ENCODE measurements at regions not wholly inside any gene's neighbourhood (a gene's known extent, or its start where the extent isn't known, plus 50 kb on each side); places are given as distances from the start of the nearest gene placed in this dataset.

DNA sequence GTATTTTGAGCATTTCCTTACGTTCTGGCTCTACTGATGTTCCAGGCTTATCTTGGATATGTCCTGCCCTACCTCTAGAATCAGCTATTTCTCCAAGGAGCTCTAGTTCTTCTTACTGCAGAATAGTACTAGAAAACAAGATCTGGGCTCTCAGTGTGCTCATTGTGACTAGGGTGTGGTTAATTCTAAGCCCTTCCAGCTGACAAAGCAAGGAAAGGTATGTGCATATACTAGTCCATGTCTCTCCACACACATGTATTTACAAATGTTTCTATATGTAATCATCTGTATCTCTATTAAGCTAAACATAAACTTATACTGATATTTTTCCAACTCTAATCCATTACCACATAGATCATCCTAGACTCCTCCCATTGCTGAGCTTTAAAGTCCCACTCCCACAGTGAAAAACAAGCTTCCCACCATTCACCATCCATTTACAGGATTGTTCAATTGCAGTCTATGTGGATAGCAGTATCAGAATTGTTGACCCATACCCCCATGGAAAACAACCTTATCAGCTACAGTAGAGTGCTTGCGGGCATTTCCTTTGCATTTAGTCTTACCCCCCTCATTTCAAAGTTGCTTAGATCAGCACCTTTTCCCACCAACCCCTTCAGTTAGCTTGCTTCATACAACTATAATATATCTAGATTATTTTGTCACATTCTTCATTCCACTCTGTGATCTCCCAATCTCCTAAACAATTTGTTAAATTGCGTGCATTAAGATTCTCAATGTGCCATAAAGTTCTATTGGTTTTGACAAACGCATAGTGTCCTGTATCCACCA is 194.5 kb downstream of the SOX9 start:
- no peak overlapping the region for H3K27ac ChIP-seq
- ATAC-seq (no peak), DNase-seq (no peak)
- intact Hi-C loops (cut with DNase I), result no loop called here
- H3K36me3 ChIP-seq, result no peaks in the 10 kb centered on the region
- no peaks in the 10 kb centered on the region for H3K9me3 ChIP-seq
- H3K4me1 ChIP-seq, result no peaks in the 10 kb centered on the region
- H3K4me3 ChIP-seq, result no peak overlapping the region
- peaks cover 0 to 14% (median 0%) of the 10 kb centered on the region in 9 donors for H3K27me3 ChIP-seq
- 76 to 92% (median 86%) methylated on average over 4 of the region's 4 CpGs for WGBS, 4 donors
- TF ChIP-seq POLR2A (IDR thresholded peaks at IDR 0.05), result no peak
- TF ChIP-seq, protein P1, sequence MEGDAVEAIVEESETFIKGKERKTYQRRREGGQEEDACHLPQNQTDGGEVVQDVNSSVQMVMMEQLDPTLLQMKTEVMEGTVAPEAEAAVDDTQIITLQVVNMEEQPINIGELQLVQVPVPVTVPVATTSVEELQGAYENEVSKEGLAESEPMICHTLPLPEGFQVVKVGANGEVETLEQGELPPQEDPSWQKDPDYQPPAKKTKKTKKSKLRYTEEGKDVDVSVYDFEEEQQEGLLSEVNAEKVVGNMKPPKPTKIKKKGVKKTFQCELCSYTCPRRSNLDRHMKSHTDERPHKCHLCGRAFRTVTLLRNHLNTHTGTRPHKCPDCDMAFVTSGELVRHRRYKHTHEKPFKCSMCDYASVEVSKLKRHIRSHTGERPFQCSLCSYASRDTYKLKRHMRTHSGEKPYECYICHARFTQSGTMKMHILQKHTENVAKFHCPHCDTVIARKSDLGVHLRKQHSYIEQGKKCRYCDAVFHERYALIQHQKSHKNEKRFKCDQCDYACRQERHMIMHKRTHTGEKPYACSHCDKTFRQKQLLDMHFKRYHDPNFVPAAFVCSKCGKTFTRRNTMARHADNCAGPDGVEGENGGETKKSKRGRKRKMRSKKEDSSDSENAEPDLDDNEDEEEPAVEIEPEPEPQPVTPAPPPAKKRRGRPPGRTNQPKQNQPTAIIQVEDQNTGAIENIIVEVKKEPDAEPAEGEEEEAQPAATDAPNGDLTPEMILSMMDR (IDR thresholded peaks at IDR 0.05), result no peak

DNA sequence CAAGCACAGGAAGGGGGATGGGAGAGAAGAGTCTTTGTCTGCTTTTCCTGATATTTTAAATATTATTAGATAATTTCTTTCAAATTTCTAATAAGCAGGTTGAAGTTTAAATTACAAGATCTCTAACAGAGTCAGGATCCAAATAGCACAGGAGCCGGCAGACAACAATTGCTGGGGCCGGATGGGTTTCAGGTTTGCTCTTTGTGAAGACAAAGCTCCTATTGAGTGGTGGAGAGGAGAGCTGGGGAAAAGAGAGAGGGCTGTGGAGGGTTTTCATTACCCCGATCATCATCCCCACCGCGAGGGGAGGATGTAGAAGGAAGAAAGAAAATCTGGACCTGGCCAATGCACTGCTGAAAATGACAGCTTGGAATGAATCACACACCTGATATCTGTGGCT is 197.3 kb downstream of the SOX9 start:
- Histone ChIP-seq H3K36me3 (no peaks in the 10 kb centered on the region), H3K27me3 (peaks cover 0 to 12% (median 0%) of the 10 kb centered on the region in 9 donors), H3K27ac (no peak overlapping the region), H3K9me3 (no peaks in the 10 kb centered on the region), H3K4me3 (no peak overlapping the region), H3K4me1 (no peaks in the 10 kb centered on the region)
- WGBS, 4 donors, result 60 to 81% (median 74%) methylated on average over 5 of the region's 5 CpGs
- DNase-seq (no peak), ATAC-seq (no peak)
- no peak for TF ChIP-seq POLR2A (IDR thresholded peaks at IDR 0.05)
- TF ChIP-seq, protein P1 (IDR thresholded peaks at IDR 0.05), result no peak
- intact Hi-C loops (cut with DNase I), result no loop called here

DNA sequence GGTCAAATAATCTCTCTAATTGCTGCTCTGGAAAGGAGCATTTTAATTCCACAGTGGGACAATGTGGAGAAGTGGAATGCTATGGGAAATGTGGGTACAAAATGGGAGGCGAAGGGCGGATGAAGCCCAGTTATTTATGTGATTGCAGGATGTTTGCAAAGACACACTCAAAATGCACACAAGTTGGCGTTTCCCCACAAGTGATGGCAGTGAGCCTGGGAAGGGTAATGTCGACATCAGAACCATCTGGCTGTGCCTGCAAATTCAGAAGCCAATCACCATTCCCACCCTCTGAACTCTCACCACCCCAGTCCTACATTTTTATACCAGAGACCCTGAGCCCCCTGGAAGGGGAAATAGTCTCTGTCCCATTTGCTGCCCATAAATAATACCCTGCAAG is 201.1 kb downstream of the SOX9 start:
- Histone ChIP-seq H3K4me1 (no peaks in the 10 kb centered on the region), H3K9me3 (peaks cover 0 to 4% (median 0%) of the 10 kb centered on the region in 12 donors), H3K27me3 (peaks cover 0 to 12% (median 0%) of the 10 kb centered on the region in 9 donors), H3K36me3 (no peaks in the 10 kb centered on the region), H3K27ac (no peak overlapping the region), H3K4me3 (no peak overlapping the region)
- DNase-seq (no peak), ATAC-seq (no peak)
- WGBS, 4 donors, result 85 to 94% (median 90%) methylated on average over 4 of the region's 4 CpGs
- TF ChIP-seq POLR2A (IDR thresholded peaks at IDR 0.05), result no peak
- TF ChIP-seq, protein P1 (IDR thresholded peaks at IDR 0.05), result no peak
- intact Hi-C loops (cut with DNase I), result no loop called here

DNA sequence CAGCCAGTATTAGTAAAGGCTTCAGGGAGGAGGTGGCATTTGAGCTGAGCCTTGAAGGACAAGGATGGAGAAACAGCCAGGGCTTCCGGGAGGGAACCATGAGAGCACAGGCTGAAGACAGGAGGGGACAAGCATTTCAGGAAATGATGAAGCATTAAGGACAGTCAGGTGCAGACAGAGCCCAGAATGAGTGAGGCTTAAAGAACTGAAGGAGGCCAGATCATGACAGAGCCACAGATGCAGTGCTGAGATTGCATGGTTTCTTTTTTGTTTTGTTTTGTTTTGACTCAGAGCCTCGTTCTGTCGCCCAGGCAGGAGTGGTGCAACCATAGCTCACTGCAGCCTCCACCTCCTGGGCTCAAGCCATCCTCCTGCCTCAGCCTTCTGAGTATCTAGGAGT is 211.5 kb downstream of the SOX9 start:
- no peaks in the 10 kb centered on the region for H3K36me3 ChIP-seq
- intact Hi-C loops (cut with DNase I), result no loop called here
- no peaks in the 10 kb centered on the region for H3K9me3 ChIP-seq
- no peak for ATAC-seq
- no peak for DNase-seq
- TF ChIP-seq, protein P1 (IDR thresholded peaks at IDR 0.05), result no peak
- TF ChIP-seq POLR2A (IDR thresholded peaks at IDR 0.05), result no peak
- peaks cover 0 to 21% (median 0%) of the 10 kb centered on the region in 9 donors for H3K27me3 ChIP-seq
- no peaks in the 10 kb centered on the region for H3K4me1 ChIP-seq
- no peak overlapping the region for H3K4me3 ChIP-seq
- H3K27ac ChIP-seq, result no peak overlapping the region
- WGBS, 4 donors, result 67 to 89% (median 75%) methylated on average over 3 of the region's 3 CpGs

All from heart left ventricle (tissue), 16 donors.